ENCODE measurements at regions not wholly inside any gene's neighbourhood (a gene's known extent, or its start where the extent isn't known, plus 50 kb on each side); places are given as distances from the start of the nearest gene placed in this dataset.

GRCh38 chr9:88596376-88596775 is 61.4 kb downstream of the NXNL2 start:
- H3K4me3 Mint-ChIP-seq (ENCODE audit: unreplicated experiment) = no peak overlapping the region
- H3K4me3 ChIP-seq (ENCODE audit: insufficient read depth, low read depth, low read length) = no peak overlapping the region
- H3K4me2 ChIP-seq (ENCODE audit: low read length) = no peak overlapping the region
- TF ChIP-seq EZH2 (IDR thresholded peaks at IDR 0.05; ENCODE audit: insufficient read depth, low read length) (no peak), CTCF (IDR thresholded peaks at IDR 0.05; ENCODE audit: insufficient read depth, low read depth, low read length) (no peak)
- no peaks in the 10 kb centered on the region for H3K36me3 Mint-ChIP-seq (ENCODE audit: low read depth, unreplicated experiment)
- H3K9ac ChIP-seq (ENCODE audit: low read length) = no peak overlapping the region
- H3K27me3 Mint-ChIP-seq (ENCODE audit: low read depth, unreplicated experiment) = peaks cover 26% of the 10 kb centered on the region
- peaks cover 3% of the 10 kb centered on the region for H3K9me3 Mint-ChIP-seq (ENCODE audit: unreplicated experiment)
- H3K79me2 ChIP-seq (ENCODE audit: insufficient read depth, low read length) = no peaks in the 10 kb centered on the region
- no peak for DNase-seq (ENCODE audit: low read depth)
- no peaks in the 10 kb centered on the region for H4K20me1 ChIP-seq (ENCODE audit: insufficient read depth, low read length)
- H3K27ac ChIP-seq (ENCODE audit: low read depth, low read length) = no peak overlapping the region
- no peaks in the 10 kb centered on the region for H3K27me3 ChIP-seq (ENCODE audit: insufficient read depth, low read length)
- no peaks in the 10 kb centered on the region for H3K36me3 ChIP-seq (ENCODE audit: insufficient read depth, low read length)
- H2AFZ ChIP-seq (ENCODE audit: low read depth, low read length) = no peak overlapping the region
- H3K4me1 Mint-ChIP-seq (ENCODE audit: low read depth, unreplicated experiment) = no peaks in the 10 kb centered on the region
- no peaks in the 10 kb centered on the region for H3K4me1 ChIP-seq (ENCODE audit: insufficient read depth, low read length)
- no peak for FAIRE-seq
- H3K9me3 ChIP-seq (ENCODE audit: insufficient read depth, low read depth, low read length) = no peaks in the 10 kb centered on the region
- no peak overlapping the region for H3K27ac Mint-ChIP-seq (ENCODE audit: unreplicated experiment)

GRCh38 chr9:88604836-88605511 is 70.0 kb downstream of the NXNL2 start:
- Mint-ChIP-seq H3K9me3 (ENCODE audit: unreplicated experiment) (peaks cover 3% of the 10 kb centered on the region), H3K27ac (ENCODE audit: unreplicated experiment) (no peak overlapping the region), H3K4me1 (ENCODE audit: low read depth, unreplicated experiment) (peaks cover 5% of the 10 kb centered on the region), H3K36me3 (ENCODE audit: low read depth, unreplicated experiment) (no peaks in the 10 kb centered on the region), H3K4me3 (ENCODE audit: unreplicated experiment) (no peak overlapping the region), H3K27me3 (ENCODE audit: low read depth, unreplicated experiment) (peaks cover 14% of the 10 kb centered on the region)
- TF ChIP-seq CTCF (IDR thresholded peaks at IDR 0.05; ENCODE audit: insufficient read depth, low read depth, low read length) = no peak
- TF ChIP-seq EZH2 (IDR thresholded peaks at IDR 0.05; ENCODE audit: insufficient read depth, low read length) = no peak
- no peak overlapping the region for H3K4me2 ChIP-seq (ENCODE audit: low read length)
- no peak overlapping the region for H3K9ac ChIP-seq (ENCODE audit: low read length)
- H3K4me3 ChIP-seq (ENCODE audit: insufficient read depth, low read depth, low read length) = no peak overlapping the region
- H3K4me1 ChIP-seq (ENCODE audit: insufficient read depth, low read length) = no peaks in the 10 kb centered on the region
- FAIRE-seq (no peak), DNase-seq (ENCODE audit: low read depth) (peak; percentile 26)
- H3K27me3 ChIP-seq (ENCODE audit: insufficient read depth, low read length) = no peaks in the 10 kb centered on the region
- no peaks in the 10 kb centered on the region for H4K20me1 ChIP-seq (ENCODE audit: insufficient read depth, low read length)
- H3K36me3 ChIP-seq (ENCODE audit: insufficient read depth, low read length) = no peaks in the 10 kb centered on the region
- no peaks in the 10 kb centered on the region for H3K9me3 ChIP-seq (ENCODE audit: insufficient read depth, low read depth, low read length)
- no peak overlapping the region for H2AFZ ChIP-seq (ENCODE audit: low read depth, low read length)
- H3K79me2 ChIP-seq (ENCODE audit: insufficient read depth, low read length) = no peaks in the 10 kb centered on the region
- no peak overlapping the region for H3K27ac ChIP-seq (ENCODE audit: low read depth, low read length)

Data from astrocyte (in vitro differentiated cells and primary cell).